ENCODE measurements at regions not wholly inside any gene's neighbourhood (a gene's known extent, or its start where the extent isn't known, plus 50 kb on each side); places are given as distances from the start of the nearest gene placed in this dataset.
A peak's percentile ranks its signal among the peaks of the same experiment; 100 is the strongest.

DNA sequence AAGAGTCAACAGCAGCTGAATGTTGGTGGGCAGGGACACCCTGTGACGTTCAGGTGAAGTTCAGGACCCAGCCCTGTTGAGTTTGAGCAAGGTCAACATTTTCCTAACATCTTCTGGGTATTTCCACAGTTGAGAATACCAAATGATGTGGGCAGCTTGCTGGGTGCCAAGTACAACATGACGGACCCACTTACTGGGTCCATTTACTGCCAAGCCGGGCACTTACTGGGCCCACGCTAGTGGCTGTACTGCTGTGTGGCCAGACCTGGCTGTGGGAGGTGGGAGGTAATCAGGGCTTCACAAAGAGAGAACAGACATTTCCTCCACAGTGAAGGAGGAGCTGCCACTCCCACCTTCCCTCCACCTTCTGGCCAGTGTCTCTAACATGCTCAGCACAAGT, 99.2 kb downstream of the PSMG1 start:
- H3K4me3 ChIP-seq, result no peak overlapping the region
- intact Hi-C loops (cut with DNase I), result no loop called here
- no peaks in the 10 kb centered on the region for H3K4me1 ChIP-seq (replicated peaks)
- DNase-seq (ENCODE audit: low spot score), result no peak
- H3K27ac ChIP-seq, result peak overlapping the region in 1 of 2 donors; percentile 67
- no peaks in the 10 kb centered on the region for H3K36me3 ChIP-seq
- H3K27me3 ChIP-seq (replicated peaks; ENCODE audit: insufficient read depth), result no peaks in the 10 kb centered on the region
- no peak for TF ChIP-seq POLR2A (IDR thresholded peaks at IDR 0.05)
- TF ChIP-seq, protein P1, sequence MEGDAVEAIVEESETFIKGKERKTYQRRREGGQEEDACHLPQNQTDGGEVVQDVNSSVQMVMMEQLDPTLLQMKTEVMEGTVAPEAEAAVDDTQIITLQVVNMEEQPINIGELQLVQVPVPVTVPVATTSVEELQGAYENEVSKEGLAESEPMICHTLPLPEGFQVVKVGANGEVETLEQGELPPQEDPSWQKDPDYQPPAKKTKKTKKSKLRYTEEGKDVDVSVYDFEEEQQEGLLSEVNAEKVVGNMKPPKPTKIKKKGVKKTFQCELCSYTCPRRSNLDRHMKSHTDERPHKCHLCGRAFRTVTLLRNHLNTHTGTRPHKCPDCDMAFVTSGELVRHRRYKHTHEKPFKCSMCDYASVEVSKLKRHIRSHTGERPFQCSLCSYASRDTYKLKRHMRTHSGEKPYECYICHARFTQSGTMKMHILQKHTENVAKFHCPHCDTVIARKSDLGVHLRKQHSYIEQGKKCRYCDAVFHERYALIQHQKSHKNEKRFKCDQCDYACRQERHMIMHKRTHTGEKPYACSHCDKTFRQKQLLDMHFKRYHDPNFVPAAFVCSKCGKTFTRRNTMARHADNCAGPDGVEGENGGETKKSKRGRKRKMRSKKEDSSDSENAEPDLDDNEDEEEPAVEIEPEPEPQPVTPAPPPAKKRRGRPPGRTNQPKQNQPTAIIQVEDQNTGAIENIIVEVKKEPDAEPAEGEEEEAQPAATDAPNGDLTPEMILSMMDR (IDR thresholded peaks at IDR 0.05), result no peak
- no peak for TF ChIP-seq POLR2AphosphoS5 (IDR thresholded peaks at IDR 0.05)
- WGBS, result 80% methylated on average over 4 of the region's 4 CpGs
- no peaks in the 10 kb centered on the region for H3K9me3 ChIP-seq

DNA sequence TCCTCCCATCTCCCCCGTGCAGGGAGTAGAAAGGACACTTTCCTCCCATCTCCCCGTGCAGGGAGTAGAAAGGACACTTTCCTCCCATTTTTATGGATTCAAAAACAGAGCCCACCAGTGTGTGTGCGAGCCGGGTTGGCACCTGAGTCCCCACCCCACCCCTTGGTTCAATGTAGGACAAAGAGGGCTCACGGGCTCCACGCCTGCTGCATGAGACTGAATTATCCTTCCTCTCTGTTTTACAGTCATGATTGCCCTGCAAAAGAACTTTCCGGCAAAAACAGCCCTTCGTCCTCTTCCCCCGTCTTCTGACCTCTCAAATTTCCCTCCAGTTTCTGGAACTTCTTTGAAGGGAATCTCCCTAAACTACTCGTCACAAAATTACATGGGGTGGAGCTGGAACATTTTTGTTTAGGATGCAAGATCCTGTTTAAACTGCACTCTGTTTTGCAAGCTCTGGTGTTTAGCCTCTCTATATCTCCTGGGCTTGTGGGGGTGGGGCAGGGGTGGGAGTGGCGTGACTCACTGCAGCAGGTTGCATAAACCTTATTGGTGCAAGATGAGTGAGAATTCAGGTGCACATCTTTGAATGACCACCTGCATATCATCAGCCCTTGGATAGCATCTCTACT, 99.8 kb downstream of the PSMG1 start:
- TF ChIP-seq, protein P1 (IDR thresholded peaks at IDR 0.05), result no peak
- TF ChIP-seq POLR2AphosphoS5 (IDR thresholded peaks at IDR 0.05) (peak; percentile 66), POLR2A (IDR thresholded peaks at IDR 0.05) (no peak)
- no peaks in the 10 kb centered on the region for H3K4me1 ChIP-seq (replicated peaks)
- no peaks in the 10 kb centered on the region for H3K27me3 ChIP-seq (replicated peaks; ENCODE audit: insufficient read depth)
- peak; percentile 73 for DNase-seq (ENCODE audit: low spot score)
- H3K27ac ChIP-seq, result peak overlapping the region; percentile 62 to 67
- intact Hi-C loops (cut with DNase I), result no loop called here
- no peak overlapping the region for H3K4me3 ChIP-seq
- whole genome bisulfite sequencing, result 32% methylated on average over 11 of the region's 11 CpGs
- H3K36me3 ChIP-seq, result no peaks in the 10 kb centered on the region
- no peaks in the 10 kb centered on the region for H3K9me3 ChIP-seq

DNA sequence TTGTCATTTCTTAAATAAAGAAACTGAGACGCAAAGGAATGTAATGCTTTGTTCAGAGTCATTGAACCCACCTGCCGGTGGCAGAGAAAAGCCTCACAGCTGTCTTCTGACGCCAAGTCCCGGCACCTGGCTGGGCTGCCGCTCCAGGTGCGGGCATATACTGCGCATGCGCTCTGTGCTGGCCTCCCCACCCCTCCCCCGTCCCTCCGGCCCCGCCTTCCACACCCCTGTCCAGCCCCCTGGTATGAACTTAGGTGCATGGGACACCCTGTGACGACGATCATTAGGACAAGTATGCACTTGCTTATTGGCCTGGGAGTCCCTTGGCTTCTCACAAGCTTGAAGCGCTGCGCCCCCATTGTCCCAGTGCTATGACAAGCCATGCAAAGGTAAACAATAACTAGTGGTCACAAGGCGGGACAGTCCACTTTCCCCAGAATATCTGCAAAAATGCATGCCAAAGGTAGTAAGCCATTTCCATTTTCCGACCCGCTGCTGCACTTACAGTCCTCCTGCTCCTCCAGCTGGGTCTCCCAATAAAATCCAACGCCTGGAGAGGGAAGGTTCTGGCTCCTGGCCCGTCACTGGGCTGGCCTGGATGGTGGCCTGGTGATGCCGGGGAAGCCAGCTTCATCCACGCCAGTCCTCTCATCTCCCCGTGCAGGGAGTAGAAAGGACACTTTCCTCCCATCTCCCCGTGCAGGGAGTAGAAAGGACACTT, 100.4 kb downstream of the PSMG1 start:
- TF ChIP-seq POLR2A (IDR thresholded peaks at IDR 0.05) (no peak), POLR2AphosphoS5 (IDR thresholded peaks at IDR 0.05) (peak; percentile 55)
- TF ChIP-seq, protein P1 (IDR thresholded peaks at IDR 0.05), result peak in 2 of 4 experiments; percentile 32 to 42
- Histone ChIP-seq H3K36me3 (no peaks in the 10 kb centered on the region), H3K9me3 (no peaks in the 10 kb centered on the region), H3K4me3 (no peak overlapping the region), H3K27ac (peak overlapping the region; percentile 62 to 67), H3K4me1 (replicated peaks) (no peaks in the 10 kb centered on the region), H3K27me3 (replicated peaks; ENCODE audit: insufficient read depth) (no peaks in the 10 kb centered on the region)
- intact Hi-C loops (cut with DNase I), result no loop called here
- DNase-seq (ENCODE audit: low spot score), result peak; percentile 67
- 35% methylated on average over 24 of the region's 24 CpGs for WGBS

DNA sequence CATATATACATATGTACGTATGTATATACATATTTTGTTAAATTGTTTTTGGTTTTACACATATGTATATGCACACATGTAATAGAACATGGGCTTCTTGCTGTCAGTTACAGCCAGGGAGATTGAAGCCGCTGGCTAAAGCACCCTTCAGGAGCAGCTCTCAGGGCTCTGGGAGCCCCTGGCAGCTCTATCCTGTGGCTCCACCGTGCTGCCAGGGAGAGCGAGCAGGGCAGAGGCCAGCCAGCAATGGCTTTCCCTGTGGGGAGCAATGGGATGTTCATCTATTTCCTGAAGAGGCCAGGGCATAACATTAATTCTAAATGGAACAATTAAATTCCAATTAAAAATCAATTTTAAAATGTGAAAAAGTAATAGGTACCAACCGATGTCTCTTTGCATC, 102.9 kb downstream of the PSMG1 start:
- intact Hi-C loops (cut with DNase I), result no loop called here
- TF ChIP-seq POLR2A (IDR thresholded peaks at IDR 0.05) (no peak), POLR2AphosphoS5 (IDR thresholded peaks at IDR 0.05) (no peak)
- TF ChIP-seq, protein P1 (IDR thresholded peaks at IDR 0.05), result no peak
- Histone ChIP-seq H3K9me3 (no peaks in the 10 kb centered on the region), H3K36me3 (no peaks in the 10 kb centered on the region), H3K4me3 (no peak overlapping the region), H3K4me1 (replicated peaks) (no peaks in the 10 kb centered on the region), H3K27ac (no peak overlapping the region), H3K27me3 (replicated peaks; ENCODE audit: insufficient read depth) (no peaks in the 10 kb centered on the region)
- WGBS, result 92% methylated on average over 5 of the region's 5 CpGs
- DNase-seq (ENCODE audit: low spot score), result no peak

DNA sequence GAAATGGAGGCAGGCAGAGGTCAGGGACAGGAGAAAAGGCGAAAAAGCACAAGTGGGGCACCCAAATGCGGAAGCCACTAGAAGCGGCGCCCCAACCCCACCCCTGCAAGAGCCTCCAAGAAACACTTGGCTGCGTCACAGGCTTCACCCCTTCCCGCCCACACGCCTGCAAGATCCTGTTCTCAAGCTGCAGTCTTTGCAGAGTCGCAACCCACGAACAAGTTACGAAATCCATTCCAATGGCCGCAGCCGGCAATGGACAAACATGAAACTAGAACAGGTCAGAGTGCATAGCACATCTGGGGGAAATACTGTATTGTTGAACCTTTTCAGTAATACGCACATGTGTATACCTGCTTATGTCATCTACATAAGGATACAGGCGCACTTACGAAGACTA, 103.6 kb downstream of the PSMG1 start:
- Histone ChIP-seq H3K4me3 (no peak overlapping the region), H3K27me3 (replicated peaks; ENCODE audit: insufficient read depth) (no peaks in the 10 kb centered on the region), H3K9me3 (no peaks in the 10 kb centered on the region), H3K36me3 (no peaks in the 10 kb centered on the region), H3K4me1 (replicated peaks) (no peaks in the 10 kb centered on the region), H3K27ac (no peak overlapping the region)
- 89% methylated on average over 15 of the region's 15 CpGs for WGBS
- intact Hi-C loops (cut with DNase I), result no loop called here
- TF ChIP-seq, protein P1 (IDR thresholded peaks at IDR 0.05), result no peak
- TF ChIP-seq POLR2A (IDR thresholded peaks at IDR 0.05) (no peak), POLR2AphosphoS5 (IDR thresholded peaks at IDR 0.05) (no peak)
- no peak for DNase-seq (ENCODE audit: low spot score)

All from prostate gland (tissue), 2 donors.